Transverse colon (tissue), 4 donors: ENCODE measurements at regions not wholly inside any gene's neighbourhood (a gene's known extent, or its start where the extent isn't known, plus 50 kb on each side); places are given as distances from the start of the nearest gene placed in this dataset.

Experiments
- DNase-seq: peaks from one replicate; pipeline ENCODE4 v3.0.0-alpha.2; 2019
- H3K27ac ChIP-seq, 4 donors: fragments of 200-600 bp; sonication (generic); 2 replicates each; pipeline ENCODE4 v1.5.1; 2016 to 2018; ENCODE audit warnings: inconsistent platforms in 4 of 4
- H3K27me3 ChIP-seq: fragments of 200-600 bp; sonication (generic); 2 replicates; pipeline ENCODE4 v1.5.1; 2017; ENCODE audit warnings: inconsistent platforms
- H3K36me3 ChIP-seq, 4 donors: fragments of 200-600 bp; sonication (generic); 2 replicates each; pipeline ENCODE4 v1.5.1; 2017 to 2019; ENCODE audit warnings: inconsistent platforms in 4 of 4
- H3K4me1 ChIP-seq, 4 donors: fragments of 200-600 bp; sonication (generic); 2 replicates each; pipeline ENCODE4 v1.5.1; 2017 to 2020; ENCODE audit warnings: inconsistent platforms in 4 of 4
- H3K4me3 ChIP-seq, 4 donors: fragments of 200-600 bp; sonication (generic); 1 replicate in 1 of 4; 2 replicates in 3 of 4; pipeline versions ENCODE4 v1.5.1 to v1.6.1; 2017 to 2019; ENCODE audit warnings: inconsistent platforms in 4 of 4
- H3K9me3 ChIP-seq, 2 donors: fragments of 200-600 bp; sonication (generic); 2 replicates each; pipeline ENCODE4 v1.5.1; 2017 to 2019; ENCODE audit warnings: inconsistent platforms in 2 of 2
- EP300 ChIP-seq: sonication (generic); formaldehyde crosslinking; IDR thresholded peaks from one replicate; pipeline ENCODE4 v1.6.1; 2017; ENCODE audit warnings: antibody characterized with exemption, low read depth
- POLR2A ChIP-seq: fragments of 450-650 bp; IDR thresholded peaks from one replicate; pipeline ENCODE4 v1.6.1; 2016; ENCODE audit warnings: antibody characterized with exemption, mild to moderate bottlenecking, moderate library complexity
- POLR2AphosphoS5 ChIP-seq, 3 donors: sonication (generic); formaldehyde crosslinking; IDR thresholded peaks; one replicate each; pipeline ENCODE4 v1.6.1; 2016; ENCODE audit warnings: antibody characterized with exemption in 3 of 3
- WGBS, 2 donors: methylation state at CpG; one replicate each; pipeline ENCODE4 v1.1.5; 2018; ENCODE audit warnings: low coverage in 1 of 2; 5-methylcytosine and 5-hydroxymethylcytosine counted together
- in situ Hi-C, 4 donors: fragments of 200-750 bp; cut with MboI; loops; one replicate each; pipeline versions ENCODE4 v1.15.0 to v1.15.1; 2017; ENCODE audit warnings: low sequenced_read_pairs in 3 of 4, low pct_ligation_motif_present in 1 of 4, low pct_unique_long_range_greater_than_20kb in 1 of 4
- intact Hi-C: fragments of 100-400 bp; cut with DNase I; formaldehyde crosslinking; loops from one replicate; pipeline ENCODE4 v1.15.1; 2023; ENCODE audit warnings: low total_unique reads
- TF ChIP-seq, protein P1 (sequence below), 5 experiments: fragments of 200-600 bp in 3 of 5; fragments of 450-650 bp in 2 of 5; sonication (generic) in 3 of 5; IDR thresholded peaks; 1 replicate in 2 of 5; 2 replicates in 3 of 5; pipeline ENCODE4 v1.5.1; 2016 to 2017; ENCODE audit warnings: antibody characterized with exemption in 5 of 5, inconsistent platforms in 3 of 5, mild to moderate bottlenecking in 2 of 5, moderate library complexity in 1 of 5

DNA sequence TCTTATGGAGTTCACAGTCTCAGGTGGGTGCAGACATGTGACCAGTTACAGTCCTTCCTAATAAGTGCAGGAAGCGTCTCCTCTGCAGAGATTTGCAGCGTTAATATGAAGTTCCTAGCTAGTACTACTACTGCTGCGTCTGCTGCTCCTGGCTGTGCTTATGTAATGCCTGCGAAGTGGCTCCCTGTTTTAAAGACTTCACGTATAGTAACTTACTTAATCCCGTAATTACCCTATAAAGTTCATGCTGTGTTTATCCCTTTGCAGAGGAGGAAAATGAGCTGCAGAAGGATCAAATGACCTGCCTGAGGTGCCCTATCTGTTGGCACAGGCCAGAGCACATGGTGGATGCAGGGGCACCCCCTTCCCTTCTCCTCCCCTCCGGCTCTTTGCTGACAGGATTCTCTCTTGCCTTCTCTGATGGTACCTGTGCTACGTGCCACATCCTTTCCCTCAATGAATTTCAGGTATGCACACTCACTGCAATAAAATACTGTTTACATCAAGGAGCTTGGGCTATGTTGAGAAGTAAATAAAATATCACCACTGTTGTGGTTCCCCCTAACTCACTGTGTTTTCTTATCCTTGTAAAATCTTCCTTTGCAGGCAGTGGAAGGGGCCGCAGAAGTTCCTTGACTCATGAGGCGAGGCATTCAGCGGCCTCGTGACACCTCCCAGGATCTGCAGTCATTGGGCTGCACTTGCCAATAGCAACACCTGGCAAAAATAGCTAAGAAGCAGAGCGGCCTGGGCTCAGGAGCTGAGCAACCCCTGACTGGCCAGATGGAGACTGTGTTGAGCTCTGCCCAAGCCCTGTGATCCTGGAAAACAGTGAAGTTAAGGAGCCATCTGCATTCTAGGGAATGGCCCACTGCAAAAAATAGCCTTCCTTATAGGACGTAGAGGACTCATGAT, 188.9 kb upstream of the ATP10A start:
- Histone ChIP-seq H3K9me3 (no peaks in the 10 kb centered on the region), H3K4me1 (no peaks in the 10 kb centered on the region), H3K4me3 (no peak overlapping the region), H3K27me3 (no peaks in the 10 kb centered on the region), H3K36me3 (no peaks in the 10 kb centered on the region), H3K27ac (no peak overlapping the region)
- in situ Hi-C loops (loop anchor here in 1 of 4 donors (25.0 kb wide), 1 partner anchor 135 kb away; no protein-coding TSS in a partner anchor), intact Hi-C loops (no loop called here)
- peak; percentile 7 for DNase-seq
- TF ChIP-seq POLR2A: no peak
- no peak for TF ChIP-seq POLR2AphosphoS5 (IDR thresholded peaks at IDR 0.05)
- TF ChIP-seq, protein P1, sequence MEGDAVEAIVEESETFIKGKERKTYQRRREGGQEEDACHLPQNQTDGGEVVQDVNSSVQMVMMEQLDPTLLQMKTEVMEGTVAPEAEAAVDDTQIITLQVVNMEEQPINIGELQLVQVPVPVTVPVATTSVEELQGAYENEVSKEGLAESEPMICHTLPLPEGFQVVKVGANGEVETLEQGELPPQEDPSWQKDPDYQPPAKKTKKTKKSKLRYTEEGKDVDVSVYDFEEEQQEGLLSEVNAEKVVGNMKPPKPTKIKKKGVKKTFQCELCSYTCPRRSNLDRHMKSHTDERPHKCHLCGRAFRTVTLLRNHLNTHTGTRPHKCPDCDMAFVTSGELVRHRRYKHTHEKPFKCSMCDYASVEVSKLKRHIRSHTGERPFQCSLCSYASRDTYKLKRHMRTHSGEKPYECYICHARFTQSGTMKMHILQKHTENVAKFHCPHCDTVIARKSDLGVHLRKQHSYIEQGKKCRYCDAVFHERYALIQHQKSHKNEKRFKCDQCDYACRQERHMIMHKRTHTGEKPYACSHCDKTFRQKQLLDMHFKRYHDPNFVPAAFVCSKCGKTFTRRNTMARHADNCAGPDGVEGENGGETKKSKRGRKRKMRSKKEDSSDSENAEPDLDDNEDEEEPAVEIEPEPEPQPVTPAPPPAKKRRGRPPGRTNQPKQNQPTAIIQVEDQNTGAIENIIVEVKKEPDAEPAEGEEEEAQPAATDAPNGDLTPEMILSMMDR (IDR thresholded peaks at IDR 0.05): no peak
- TF ChIP-seq EP300: no peak
- WGBS, 2 donors: 56 to 83% methylated on average over 4 to 14 of the region's 14 CpGs

DNA sequence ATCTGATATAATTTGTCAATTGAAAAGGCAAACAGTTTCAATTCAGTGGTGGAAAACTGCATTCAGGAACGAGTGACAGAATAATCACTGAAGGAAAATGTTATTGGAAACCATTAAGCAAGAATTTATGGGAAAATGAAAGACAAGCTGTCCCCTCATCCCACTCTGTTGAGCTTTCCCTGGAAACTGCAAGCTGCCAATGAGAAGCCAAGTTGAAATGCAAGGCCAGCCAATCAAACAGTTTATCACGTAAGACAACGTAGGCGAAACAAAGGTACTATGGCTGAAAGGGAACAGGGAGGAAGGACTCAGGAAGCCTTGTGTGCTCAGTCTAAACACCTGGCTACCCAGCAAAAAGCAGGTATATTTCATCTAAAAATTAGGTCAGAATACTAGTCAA, 187.9 kb upstream of the ATP10A start:
- in situ Hi-C loops (loop anchor here in 1 of 4 donors (25.0 kb wide), 1 partner anchor 136 kb away; no protein-coding TSS in a partner anchor), intact Hi-C loops (no loop called here)
- Histone ChIP-seq H3K27ac (no peak overlapping the region), H3K9me3 (no peaks in the 10 kb centered on the region), H3K4me1 (no peaks in the 10 kb centered on the region), H3K4me3 (no peak overlapping the region), H3K27me3 (no peaks in the 10 kb centered on the region), H3K36me3 (no peaks in the 10 kb centered on the region)
- no peak for TF ChIP-seq POLR2A
- no peak for TF ChIP-seq EP300
- TF ChIP-seq, protein P1 (IDR thresholded peaks at IDR 0.05): no peak
- no peak for TF ChIP-seq POLR2AphosphoS5 (IDR thresholded peaks at IDR 0.05)
- no peak for DNase-seq
- 68 to 78% methylated on average over 4 of the region's 4 CpGs for WGBS, 2 donors

GRCh38 chr15:26049900-26050657, 187.0 kb upstream of the ATP10A start:
- WGBS, 2 donors: 68 to 84% methylated on average over 6 to 9 of the region's 9 CpGs
- in situ Hi-C loops: loop anchor here in 1 of 4 donors (25.0 kb wide), 2 partner anchors 137 to 212 kb away; no protein-coding TSS in a partner anchor

More at GRCh38 chr15:26049900-26050657, 187.0 kb upstream of the ATP10A start:
- intact Hi-C loops: no loop called here
- no peaks in the 10 kb centered on the region for H3K4me1 ChIP-seq
- no peak overlapping the region for H3K4me3 ChIP-seq
- DNase-seq: no peak
- H3K27ac ChIP-seq: no peak overlapping the region
- no peaks in the 10 kb centered on the region for H3K36me3 ChIP-seq
- no peak for TF ChIP-seq POLR2AphosphoS5 (IDR thresholded peaks at IDR 0.05)
- no peak for TF ChIP-seq POLR2A
- TF ChIP-seq EP300: no peak
- TF ChIP-seq, protein P1 (IDR thresholded peaks at IDR 0.05): no peak
- no peaks in the 10 kb centered on the region for H3K27me3 ChIP-seq
- no peaks in the 10 kb centered on the region for H3K9me3 ChIP-seq
